Kidney tubule cell (primary cell): ENCODE measurements at regions not wholly inside any gene's neighbourhood (a gene's known extent, or its start where the extent isn't known, plus 50 kb on each side); places are given as distances from the start of the nearest gene placed in this dataset.

Experiments
- DNase-seq: peaks from one replicate; pipeline ENCODE4 v3.0.0-alpha.2; 2018; ENCODE audit warnings: low spot score

DNA sequence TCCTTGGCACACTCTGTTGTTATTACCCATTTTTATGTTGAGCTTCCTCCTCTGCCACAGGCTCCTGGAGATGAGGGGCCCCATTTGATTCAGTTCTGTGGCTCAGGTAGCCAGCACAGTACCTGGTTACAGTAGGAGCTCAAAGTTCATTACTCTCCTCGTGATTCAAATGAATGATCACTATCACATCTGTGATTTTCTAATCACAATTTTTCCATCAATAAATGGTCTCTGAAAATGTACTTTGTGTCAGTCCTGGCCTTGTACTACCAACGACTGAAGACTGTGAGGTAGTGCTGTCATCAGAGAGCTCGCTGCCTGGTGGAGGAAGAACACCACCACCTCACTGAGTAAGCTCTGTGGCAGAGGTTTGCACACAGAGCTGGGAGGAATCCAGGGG lies 106.8 kb upstream of the JUN start:
- DNase-seq, result no peak

DNA sequence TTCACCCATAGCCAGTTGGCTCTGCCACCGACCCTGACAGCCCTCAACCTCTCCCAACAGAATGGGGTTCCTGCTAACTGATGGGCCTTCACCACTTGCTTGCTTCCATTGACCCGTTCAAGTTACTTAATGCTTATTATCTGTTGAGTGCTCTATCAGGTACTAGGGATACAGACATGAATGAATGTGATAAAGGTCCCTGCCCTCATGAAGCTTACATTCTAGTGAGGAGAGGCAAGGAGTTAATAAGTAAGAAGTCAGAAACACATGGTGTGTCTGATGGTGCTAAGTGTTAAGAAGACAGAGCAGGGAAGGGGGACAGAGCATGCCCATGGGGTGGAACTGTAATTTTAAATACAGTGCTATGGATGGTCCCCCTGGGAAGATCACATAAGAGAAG lies 107.5 kb upstream of the JUN start:
- no peak for DNase-seq

GRCh38 chr1:58893257-58893869 lies 109.5 kb upstream of the JUN start:
- DNase-seq, result no peak

DNA sequence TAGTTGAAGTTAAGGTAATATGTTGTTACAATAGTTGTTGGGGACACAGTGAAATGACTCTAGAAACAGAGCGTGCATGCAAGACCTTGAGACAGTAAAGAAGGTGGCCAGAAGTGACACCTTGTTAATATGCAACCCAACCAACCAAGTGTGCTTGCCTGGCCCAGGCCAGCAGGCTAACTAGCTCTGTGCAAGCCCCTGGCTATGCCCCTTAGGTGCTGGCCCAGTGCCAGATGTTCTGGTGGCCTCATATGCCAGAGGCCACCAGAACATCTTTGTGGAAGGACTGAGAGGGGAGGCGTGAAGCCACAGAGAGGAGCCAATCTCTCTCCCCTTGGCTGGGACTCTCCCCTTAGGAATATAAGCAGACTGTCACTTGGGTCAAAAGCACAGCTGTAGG lies 111.2 kb upstream of the JUN start:
- DNase-seq, result no peak

DNA sequence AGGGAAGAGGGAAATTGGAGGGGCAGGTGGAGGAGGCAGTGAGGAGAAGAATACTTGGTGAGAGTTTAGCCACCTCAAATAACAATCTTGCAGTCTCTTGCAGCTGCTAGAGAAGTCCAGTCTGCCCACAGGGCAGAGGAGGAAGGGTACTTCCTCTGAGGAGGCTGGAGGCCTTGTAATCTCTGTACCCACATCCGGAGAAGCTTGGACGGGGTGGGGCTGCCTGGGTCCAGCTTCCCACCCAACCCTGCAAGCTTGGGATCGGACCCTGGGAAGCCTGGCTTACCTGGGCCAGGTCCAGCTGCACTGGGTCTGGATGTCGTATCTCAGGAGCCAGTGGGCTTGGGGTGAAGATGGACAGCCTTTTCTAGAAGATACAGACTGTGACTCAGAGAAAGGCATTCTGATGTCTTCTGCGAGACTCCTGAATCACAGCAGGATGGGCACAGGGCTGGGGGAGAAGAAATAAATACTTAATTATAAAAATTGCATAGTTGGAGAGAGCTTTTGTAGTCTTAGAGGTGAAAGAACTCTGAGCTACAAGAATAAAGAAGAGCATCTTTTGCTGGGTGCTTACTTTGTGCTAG lies 111.8 kb upstream of the JUN start:
- no peak for DNase-seq

- peak; percentile 19 for DNase-seq
Measured at GRCh38 chr1:58896246-58897183, 112.7 kb upstream of the JUN start.

GRCh38 chr1:58898739-58899586 lies 115.1 kb upstream of the JUN start:
- DNase-seq, result no peak

DNA sequence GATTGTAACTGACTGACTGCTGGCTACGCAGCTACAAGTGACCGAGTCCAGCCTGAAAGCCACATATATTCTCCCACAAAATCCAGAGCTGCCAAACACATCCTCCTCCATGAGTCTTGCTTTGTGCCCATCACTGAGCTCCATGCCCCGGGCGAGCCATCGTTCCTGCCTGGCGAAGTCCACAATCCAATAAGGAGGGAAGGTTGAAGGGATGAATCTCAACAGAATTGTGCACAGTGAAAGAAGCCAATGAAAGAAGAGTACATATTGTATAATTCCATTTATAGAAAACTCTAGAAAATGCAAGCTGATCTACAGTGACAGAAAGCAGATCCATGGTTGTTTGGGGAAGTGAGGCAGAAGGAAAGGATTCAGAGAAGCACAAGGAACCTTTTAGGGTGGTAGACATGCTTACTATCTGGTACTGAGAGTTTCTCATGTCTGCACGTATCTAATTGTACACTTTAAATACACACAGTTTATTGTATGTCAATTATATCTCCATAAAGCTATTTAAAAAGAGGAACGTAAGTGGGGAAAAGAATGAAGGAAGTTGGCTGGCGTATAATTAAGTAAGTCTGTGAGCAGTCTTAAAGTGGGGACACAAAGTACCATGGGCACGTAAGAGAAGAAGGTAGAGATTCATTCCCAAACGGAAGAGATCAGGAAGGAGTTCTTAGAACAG lies 115.9 kb upstream of the JUN start:
- no peak for DNase-seq

- DNase-seq, result no peak
Measured at GRCh38 chr1:58900396-58900795, 116.5 kb upstream of the JUN start.

DNA sequence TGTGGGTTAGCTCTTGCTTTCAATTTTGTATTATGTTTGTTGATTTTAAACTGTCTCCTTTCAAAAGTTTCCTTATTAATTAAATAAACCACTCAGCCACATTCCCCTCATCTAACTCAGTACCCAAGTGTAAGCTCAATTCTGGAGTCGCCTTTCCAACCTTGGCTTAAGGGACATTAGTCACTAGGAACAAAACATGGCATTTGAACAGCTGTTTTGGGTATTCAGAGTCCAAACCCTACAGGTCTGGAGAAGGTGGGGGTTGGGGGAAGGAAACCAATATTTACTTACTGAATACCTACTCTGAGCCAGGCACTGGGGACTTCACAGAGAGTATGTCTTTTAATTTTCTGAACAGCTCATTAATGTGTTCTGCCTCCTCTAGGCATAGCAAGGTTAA lies 117.2 kb upstream of the JUN start:
- no peak for DNase-seq

DNA sequence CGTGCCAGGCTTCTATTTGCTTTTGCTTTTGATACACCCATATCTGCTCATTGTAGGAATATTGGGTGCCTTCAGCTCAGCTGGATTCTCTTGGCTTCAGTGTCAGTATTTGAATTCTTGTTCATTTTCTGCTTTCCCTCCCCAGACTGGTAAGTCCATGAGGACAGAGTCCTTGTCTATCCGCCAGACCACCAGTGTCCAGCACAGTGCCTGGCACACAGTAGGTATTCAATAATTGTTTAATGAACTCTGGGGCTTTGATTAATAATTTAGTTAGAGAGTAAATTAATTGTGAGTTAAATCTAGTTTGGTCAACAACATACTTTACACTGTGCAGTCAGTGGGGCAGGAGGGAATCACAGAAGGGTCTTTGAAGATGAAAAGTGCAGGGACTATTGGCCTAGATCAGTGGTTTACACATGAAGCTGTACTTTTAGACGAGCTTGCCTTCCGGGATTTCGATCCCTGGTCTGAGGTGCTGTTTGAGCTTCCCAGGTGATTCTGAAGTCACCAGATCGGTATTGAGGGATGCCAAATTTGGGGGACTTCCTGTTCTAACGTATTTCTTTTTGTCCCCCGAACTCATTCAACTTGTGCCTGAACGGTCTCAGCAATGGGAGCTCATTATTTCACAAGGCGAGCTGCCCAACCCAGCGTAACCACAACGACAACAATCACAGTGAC lies 119.1 kb upstream of the JUN start:
- DNase-seq, result no peak

DNA sequence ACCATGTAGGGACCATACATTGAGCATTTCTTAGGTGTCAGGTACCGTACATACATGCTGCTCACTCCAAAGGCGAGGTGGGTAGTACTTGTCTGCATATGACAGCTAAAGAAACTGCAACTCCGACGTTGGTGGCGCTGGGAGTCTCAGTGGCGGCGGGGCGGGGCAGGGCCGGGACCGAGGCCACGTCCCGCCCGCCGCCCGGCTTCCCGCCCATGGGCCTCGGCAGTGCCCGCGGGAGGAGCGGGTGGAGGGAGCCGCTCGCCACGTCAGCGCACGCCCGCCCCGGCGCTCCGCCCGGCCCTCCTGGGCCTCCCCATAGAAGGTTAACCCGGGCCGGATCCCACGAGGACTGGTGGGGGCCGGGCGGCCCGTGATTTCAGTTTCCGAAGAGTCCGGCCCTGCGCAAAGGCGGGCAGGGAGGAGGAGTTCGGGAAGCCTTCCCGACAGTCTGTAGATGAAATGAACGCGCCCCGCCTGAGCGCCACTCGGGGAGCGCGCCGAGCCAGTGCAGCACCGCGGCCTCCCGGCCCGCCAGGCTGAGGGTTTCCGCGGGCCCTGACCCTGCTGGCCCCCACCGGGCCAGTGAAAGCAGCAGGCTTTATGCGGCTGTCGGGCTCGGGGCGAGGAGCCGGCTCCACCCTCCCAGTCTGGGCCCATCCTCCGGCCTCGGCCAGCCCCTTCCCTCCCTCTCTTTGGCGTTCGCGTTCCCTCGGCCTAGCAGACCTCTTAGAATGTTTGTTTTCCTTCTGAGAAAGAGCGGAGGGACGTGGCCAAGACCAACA lies 119.9 kb upstream of the JUN start:
- peak; percentile 90 for DNase-seq

- peak; percentile 31 for DNase-seq
Measured at GRCh38 chr1:58904299-58905125, 120.7 kb upstream of the JUN start.

- no peak for DNase-seq
Measured at GRCh38 chr1:58905126-58905490, 121.3 kb upstream of the JUN start.

GRCh38 chr1:58905628-58906221 lies 121.9 kb upstream of the JUN start:
- DNase-seq, result no peak

DNA sequence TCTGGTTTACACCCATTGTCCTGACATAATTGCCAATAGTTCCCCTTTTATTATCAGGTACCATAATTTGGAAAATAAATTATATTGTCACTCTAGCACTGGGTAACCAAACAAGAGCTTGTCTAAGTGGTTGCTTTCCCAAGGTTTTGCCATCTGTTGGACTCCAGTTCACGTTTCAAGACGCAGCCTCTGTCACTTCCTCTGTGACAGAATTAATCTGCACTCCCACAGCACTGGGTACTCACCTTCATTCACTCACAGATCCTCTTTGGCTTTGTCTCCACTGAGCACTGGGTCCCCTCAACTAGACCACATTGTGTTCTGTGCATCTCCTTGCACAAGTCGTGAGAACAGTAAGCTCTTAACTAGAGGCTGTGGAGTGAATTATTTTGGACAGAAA lies 123.6 kb upstream of the JUN start:
- no peak for DNase-seq

GRCh38 chr1:58908561-58909560 lies 125.0 kb upstream of the JUN start:
- peak; percentile 90 for DNase-seq
